GM18508 (cell line): ENCODE measurements at regions not wholly inside any gene's neighbourhood (a gene's known extent, or its start where the extent isn't known, plus 50 kb on each side); places are given as distances from the start of the nearest gene placed in this dataset.
"Not testable (repeated sequence)": the region's sequence is repeated elsewhere in the genome, so short reads cannot be mapped to it uniquely, and the experiment has no call there.

Source experiments
- ATAC-seq: cut with Tn5 transposase; IDR thresholded peaks from one replicate; pipeline ENCODE4 v1.9.1; 2021; ENCODE audit warnings: moderate number of reproducible peaks; ENCODE audit not compliant: insufficient read depth, unreplicated experiment

- ATAC-seq, result no peak
Measured at GRCh38 chr1:104018922-104019674, 269.4 kb downstream of the AMY1C start.

GRCh38 chr1:104019675-104020049 is 270.0 kb downstream of the AMY1C start:
- ATAC-seq, result no peak

- no peak for ATAC-seq
Measured at GRCh38 chr1:104028416-104029035, 278.8 kb downstream of the AMY1C start.

GRCh38 chr1:104029456-104029970 is 279.8 kb downstream of the AMY1C start:
- no peak for ATAC-seq

- ATAC-seq, result no peak
Measured at GRCh38 chr1:104056786-104057185, 307.1 kb downstream of the AMY1C start.

GRCh38 chr1:104057219-104057898 is 307.7 kb downstream of the AMY1C start:
- ATAC-seq, result not testable (repeated sequence)

- not testable (repeated sequence) for ATAC-seq
Measured at GRCh38 chr1:104061637-104062036, 311.9 kb downstream of the AMY1C start.

DNA sequence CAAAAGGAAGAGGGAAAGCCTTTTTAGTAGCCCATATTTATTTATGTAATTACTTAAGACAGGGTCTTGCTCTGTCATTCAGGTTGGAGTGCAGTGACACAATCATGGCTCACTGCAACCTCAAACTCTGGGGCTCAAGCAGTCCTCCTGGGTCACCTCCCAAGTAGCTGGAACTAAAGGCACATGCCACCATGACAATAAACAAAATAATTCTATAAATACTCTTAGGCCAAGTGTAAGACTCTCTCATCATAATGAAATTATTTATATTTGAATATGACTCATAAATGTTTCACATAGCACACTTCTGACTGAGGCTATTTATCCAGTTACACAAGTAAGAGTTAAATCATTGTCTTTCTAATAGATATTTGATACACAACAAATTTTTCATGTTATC is 314.7 kb downstream of the AMY1C start:
- no peak for ATAC-seq

GRCh38 chr1:104072915-104073371 is 323.2 kb downstream of the AMY1C start:
- no peak for ATAC-seq

GRCh38 chr1:104073463-104073902 is 323.8 kb downstream of the AMY1C start:
- no peak for ATAC-seq

DNA sequence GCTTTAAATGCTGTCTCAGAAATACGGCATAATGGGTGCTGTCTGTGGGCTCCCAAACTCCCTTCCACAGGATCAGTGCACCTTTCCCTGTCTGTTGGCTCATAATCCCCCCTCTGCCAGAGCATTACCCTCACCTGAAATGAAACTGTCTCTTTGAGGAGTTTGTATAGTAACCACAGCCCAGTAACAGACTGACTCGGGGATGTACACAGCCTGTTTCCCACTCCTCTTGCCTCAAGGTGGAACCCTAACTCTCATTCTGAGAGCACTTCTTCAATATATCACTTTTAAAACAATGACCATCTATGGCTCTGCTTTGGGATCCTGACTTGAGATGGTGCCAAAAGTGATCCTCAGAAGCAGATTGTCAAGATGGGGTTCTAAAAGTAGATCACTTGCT is 332.5 kb downstream of the AMY1C start:
- ATAC-seq, result no peak

- ATAC-seq, result no peak
Measured at GRCh38 chr1:104084380-104084779, 334.7 kb downstream of the AMY1C start.

DNA sequence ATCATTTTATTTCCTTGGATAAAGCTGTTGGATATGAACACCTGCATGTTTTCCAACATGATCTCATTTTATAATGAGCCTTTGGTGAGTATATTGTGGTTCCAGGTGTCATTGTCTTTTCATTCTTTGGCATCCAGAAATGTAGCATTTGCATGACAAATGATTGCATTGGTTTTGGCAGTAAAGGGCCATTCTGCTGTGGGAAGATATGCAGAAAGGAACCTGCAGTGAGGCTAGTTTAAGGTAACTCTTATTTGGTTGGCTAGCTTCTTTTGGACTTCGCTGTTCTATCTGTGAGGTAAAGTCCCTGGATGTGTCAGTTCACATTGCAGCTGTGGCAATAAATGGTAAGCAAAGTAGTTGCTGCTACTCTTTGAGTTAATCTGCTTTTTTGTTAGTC is 343.0 kb downstream of the AMY1C start:
- no peak for ATAC-seq

DNA sequence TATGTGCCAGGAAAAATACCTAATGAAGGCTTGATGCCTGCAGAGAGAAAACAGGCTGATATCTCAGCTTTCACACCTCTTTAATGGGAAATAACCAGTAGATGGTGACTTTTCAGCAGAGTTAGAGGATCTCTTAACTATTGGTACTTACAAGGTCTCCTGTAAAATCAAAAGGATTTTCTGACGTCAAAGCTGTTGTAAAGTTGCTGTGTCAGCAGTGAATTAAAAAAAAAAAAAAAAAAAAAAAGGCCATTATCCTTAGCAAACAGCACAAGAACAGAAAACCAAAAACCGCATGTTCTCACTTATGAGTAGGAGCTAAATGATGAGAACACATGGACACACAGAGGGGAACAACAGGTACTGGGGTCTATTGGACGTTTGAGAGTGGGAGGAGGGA is 349.1 kb downstream of the AMY1C start:
- no peak for ATAC-seq

DNA sequence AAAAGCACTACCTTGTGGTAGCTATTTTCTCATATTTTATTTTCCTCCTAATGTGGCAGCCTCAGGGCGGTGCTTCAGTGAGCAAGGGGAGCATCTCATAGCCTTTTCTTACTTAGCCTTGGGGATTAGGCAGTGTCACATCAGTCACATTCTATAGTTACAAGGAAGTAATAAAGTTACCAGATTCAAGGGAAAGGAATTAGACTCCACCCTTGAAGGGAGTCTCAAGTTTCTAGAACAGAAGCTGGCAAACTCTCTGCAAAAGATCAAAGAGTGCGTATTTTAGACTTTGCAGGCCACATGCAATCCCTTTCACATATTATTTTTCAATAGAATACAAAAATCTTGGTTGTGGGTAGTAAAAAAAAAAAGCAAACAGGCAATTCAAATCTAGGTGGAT is 350.4 kb downstream of the AMY1C start:
- no peak for ATAC-seq

DNA sequence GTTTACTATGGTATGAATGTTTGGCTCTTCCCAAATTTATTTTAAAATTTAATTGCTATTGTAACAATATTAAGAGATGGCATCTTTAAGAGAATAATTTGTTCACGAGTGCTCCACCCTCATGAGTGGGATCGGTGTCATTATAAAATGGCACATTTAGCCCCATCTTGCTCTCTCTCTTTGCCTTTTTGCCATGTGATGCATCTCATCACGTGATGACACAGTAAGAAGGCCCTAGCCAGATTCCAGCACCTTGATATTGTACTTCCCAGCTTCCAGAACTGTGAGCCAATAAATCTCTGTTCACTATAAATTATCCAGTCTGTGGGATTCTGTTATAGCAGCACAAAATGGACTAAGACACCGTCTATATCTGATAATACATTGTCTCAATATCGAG is 355.8 kb downstream of the AMY1C start:
- ATAC-seq, result no peak

- no peak for ATAC-seq
Measured at GRCh38 chr1:104120525-104120924, 370.8 kb downstream of the AMY1C start.

DNA sequence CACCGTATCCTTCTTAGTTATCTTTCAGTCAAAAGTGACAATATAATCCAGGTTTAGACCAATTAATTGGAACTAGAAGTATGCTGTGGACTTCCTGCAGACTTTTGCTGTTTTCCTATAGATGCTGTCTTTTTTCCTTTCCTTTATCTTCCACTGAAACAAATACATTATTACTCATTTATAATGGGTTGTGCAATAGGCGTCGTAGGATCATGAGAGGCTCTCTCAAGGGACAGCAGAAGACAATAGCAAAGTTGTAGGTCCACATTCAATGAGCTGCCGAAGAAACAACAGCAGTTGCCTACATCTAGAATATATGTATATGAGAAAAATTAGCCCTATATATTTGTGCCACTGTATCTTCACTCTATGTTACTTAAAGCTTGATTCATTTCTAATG is 371.6 kb downstream of the AMY1C start:
- ATAC-seq, result no peak

- no peak for ATAC-seq
Measured at GRCh38 chr1:104125266-104125665, 375.6 kb downstream of the AMY1C start.

GRCh38 chr1:104125970-104126369 is 376.3 kb downstream of the AMY1C start:
- no peak for ATAC-seq

DNA sequence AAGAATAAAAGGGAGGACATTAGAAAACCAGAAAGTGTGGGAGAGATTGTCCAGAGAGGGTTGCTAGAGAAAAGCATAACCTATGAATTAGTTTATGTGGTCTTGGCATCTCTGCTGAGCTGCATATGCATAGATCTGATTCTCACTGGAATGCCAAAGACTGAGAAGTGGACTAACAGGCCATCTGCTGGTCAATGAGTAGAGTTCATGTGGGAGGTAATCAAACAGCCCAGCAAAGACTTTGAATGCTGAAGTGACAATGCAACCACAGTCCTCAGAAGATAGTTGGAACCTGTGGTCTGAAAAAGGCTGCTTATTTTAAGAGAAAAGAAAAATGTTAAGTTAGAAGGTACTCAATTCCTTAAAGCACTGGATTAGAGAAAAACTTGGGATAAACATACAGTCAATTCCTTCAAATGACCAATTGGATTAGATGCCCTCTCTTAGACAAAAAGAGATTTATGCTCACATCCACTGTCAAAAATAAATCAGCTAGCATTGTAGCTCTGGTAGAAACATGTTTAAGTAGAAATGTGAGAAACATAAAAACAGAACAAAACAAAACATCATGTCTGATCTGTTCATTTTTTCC is 382.8 kb downstream of the AMY1C start:
- peak; percentile 67 for ATAC-seq
